K562 (cell line): ENCODE measurements at regions not wholly inside any gene's neighbourhood (a gene's known extent, or its start where the extent isn't known, plus 50 kb on each side); places are given as distances from the start of the nearest gene placed in this dataset.
A peak's percentile ranks its signal among the peaks of the same experiment; 100 is the strongest.

Source experiments
- CTBP1 ChIP-seq: fragments of 450-650 bp; IDR thresholded peaks from 2 replicates; pipeline ENCODE4 v1.6.1; 2016; ENCODE audit warnings: borderline replicate concordance
- CTCF ChIP-seq, 3 experiments: IDR thresholded peaks in 2 of 3; conservative IDR thresholded peaks in 1 of 3; 2 replicates each; pipeline ENCODE4 v1.5.1; 2011 to 2012; ENCODE audit warnings: low read length in 3 of 3, mild to moderate bottlenecking in 3 of 3, control low read depth in 2 of 3, improper control_type of control experiment in 1 of 3, inconsistent platforms in 1 of 3, low read depth in 1 of 3, mixed read lengths in 1 of 3, moderate library complexity in 1 of 3; ENCODE audit not compliant: insufficient read depth in 2 of 3
- MAZ ChIP-seq, 2 experiments: fragments of 450-650 bp in 1 of 2; sonication (generic) in 1 of 2; formaldehyde crosslinking; IDR thresholded peaks in 1 of 2; conservative IDR thresholded peaks in 1 of 2; 2 replicates each; pipeline versions ENCODE4 v1.4.0 to v1.5.0; 2020; ENCODE audit warnings: mild to moderate bottlenecking in 1 of 2, missing genetic modification reagents in 1 of 2
- MTA1 ChIP-seq: fragments of 450-650 bp; IDR thresholded peaks from 2 replicates; pipeline ENCODE4 v1.6.1; 2017; ENCODE audit warnings: borderline replicate concordance
- NBN ChIP-seq: fragments of 450-650 bp; IDR thresholded peaks from 2 replicates; pipeline ENCODE4 v1.6.1; 2016; ENCODE audit warnings: low read depth, mild to moderate bottlenecking
- NR0B1 ChIP-seq: fragments of 450-650 bp; IDR thresholded peaks from one replicate; pipeline ENCODE4 v1.6.1; 2018; ENCODE audit warnings: mild to moderate bottlenecking, moderate library complexity; ENCODE audit not compliant: partially characterized antibody
- RAD21 ChIP-seq, 2 experiments: fragments of 250-450 bp in 1 of 2; fragments of 450-650 bp in 1 of 2; sonication (Bioruptor Pico) in 1 of 2; formaldehyde crosslinking in 1 of 2; IDR thresholded peaks in 1 of 2; conservative IDR thresholded peaks in 1 of 2; 2 replicates each; pipeline versions ENCODE4 v1.4.0 to v1.8.0; 2020 to 2022; ENCODE audit warnings: mild to moderate bottlenecking in 2 of 2, moderate library complexity in 1 of 2
- SMAD1 ChIP-seq: fragments of 150-350 bp; IDR thresholded peaks from 2 replicates; pipeline ENCODE4 v1.6.1; 2014; ENCODE audit warnings: low read length, low read depth; ENCODE audit not compliant: partially characterized antibody
- SMC3 ChIP-seq: conservative IDR thresholded peaks from 2 replicates; pipeline ENCODE4 v1.6.1; 2011; ENCODE audit warnings: low read depth, low read length, improper control_type of control experiment; ENCODE audit not compliant: insufficient read depth
- STAG1 ChIP-seq: sonication (generic); formaldehyde crosslinking; IDR thresholded peaks from 2 replicates; pipeline ENCODE4 v1.5.0; 2020; ENCODE audit warnings: missing genetic modification reagents, borderline replicate concordance
- TCF7L2 ChIP-seq: fragments of 150-350 bp; IDR thresholded peaks from 2 replicates; pipeline ENCODE4 v1.6.1; 2016; ENCODE audit warnings: low read depth, mild to moderate bottlenecking, low read length, moderate library complexity
- TEAD1 ChIP-seq, 2 experiments: fragments of 450-650 bp in 1 of 2; sonication (generic) in 1 of 2; formaldehyde crosslinking; IDR thresholded peaks; 2 replicates each; pipeline versions ENCODE4 v1.4.0 to v1.8.0; 2020 to 2022; ENCODE audit warnings: mild to moderate bottlenecking in 2 of 2, missing genetic modification reagents in 1 of 2
- TFAP4 ChIP-seq: sonication (generic); formaldehyde crosslinking; IDR thresholded peaks from 2 replicates; pipeline ENCODE4 v1.8.0; 2022; ENCODE audit warnings: missing genetic modification reagents, mild to moderate bottlenecking, moderate library complexity, borderline replicate concordance
- USF1 ChIP-seq: sonication (generic); formaldehyde crosslinking; IDR thresholded peaks from 2 replicates; pipeline ENCODE4 v1.9.0; 2022; ENCODE audit warnings: mild to moderate bottlenecking, missing genetic modification reagents
- XRCC5 ChIP-seq: fragments of 200-400 bp; formaldehyde crosslinking; IDR thresholded peaks from 2 replicates; pipeline ENCODE4 v1.6.1; 2017; ENCODE audit warnings: low read depth, mild to moderate bottlenecking, low read length
- ZFP36 ChIP-seq: fragments of 150-350 bp; IDR thresholded peaks from 2 replicates; pipeline ENCODE4 v1.6.1; 2018; ENCODE audit warnings: low read length, low read depth; ENCODE audit not compliant: partially characterized antibody
- TF ChIP-seq, protein P1 (sequence below), 2 experiments: fragments of 250-450 bp in 1 of 2; fragments of 450-650 bp in 1 of 2; sonication (Bioruptor Pico) in 1 of 2; IDR thresholded peaks; 2 replicates each; pipeline versions ENCODE4 v1.6.1 to v1.8.0; 2016 to 2021; ENCODE audit warnings: mild to moderate bottlenecking in 2 of 2, moderate library complexity in 2 of 2, missing compliant biosample characterization in 1 of 2, missing genetic modification characterization in 1 of 2
- TF ChIP-seq, protein P2 (sequence below): sonication (generic); formaldehyde crosslinking; IDR thresholded peaks from 2 replicates; pipeline ENCODE4 v1.8.0; 2022; ENCODE audit warnings: mild to moderate bottlenecking, low read depth, missing genetic modification reagents

- peak; percentile 23 for TF ChIP-seq ZFP36
- peak; percentile 97 for TF ChIP-seq SMC3
- peak; percentile 41; the same call in 1 of the 2 replicates for TF ChIP-seq TFAP4
- 0 out of 2 replicates have a peak, but pooled peaks have one; percentile 13 for TF ChIP-seq USF1
- no peak for TF ChIP-seq TCF7L2
- 0 out of 2 replicates have a peak, but pooled peaks have one; percentile 55 for TF ChIP-seq MTA1
- TF ChIP-seq SMAD1 = no peak
- TF ChIP-seq STAG1 (CRISPR knock-in tag) = peak; percentile 95
- peak in 1 of 2 experiments; percentile 49; a peak in 1 of 4 replicates for TF ChIP-seq MAZ (CRISPR knock-in tag; conservative IDR thresholded peaks at IDR 0.05 in 1 of 2, IDR thresholded peaks at IDR 0.05 in 1 of 2)
- TF ChIP-seq, protein P1, sequence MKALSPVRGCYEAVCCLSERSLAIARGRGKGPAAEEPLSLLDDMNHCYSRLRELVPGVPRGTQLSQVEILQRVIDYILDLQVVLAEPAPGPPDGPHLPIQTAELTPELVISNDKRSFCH (CRISPR knock-in tag; IDR thresholded peaks at IDR 0.05) = no peak
- TF ChIP-seq, protein P1 (tag; IDR thresholded peaks at IDR 0.05) = 0 out of 2 replicates have a peak, but pooled peaks have one; percentile 27
- peak; percentile 63 for TF ChIP-seq CTBP1
- 0 out of 2 replicates have a peak, but pooled peaks have one; percentile 46 for TF ChIP-seq NBN
- peak; percentile 82 to 94 for TF ChIP-seq RAD21 (CRISPR knock-in tag; conservative IDR thresholded peaks at IDR 0.05 in 1 of 2, IDR thresholded peaks at IDR 0.05 in 1 of 2)
- TF ChIP-seq TEAD1 (CRISPR knock-in tag; IDR thresholded peaks at IDR 0.05) = peak in 1 of 2 experiments; percentile 89; a peak in 1 of 4 replicates
- peak; percentile 89 to 96 (median 91) for TF ChIP-seq CTCF (IDR thresholded peaks at IDR 0.05 in 2 of 3, conservative IDR thresholded peaks at IDR 0.05 in 1 of 3; ENCODE audit: insufficient read depth in 2 of 3, low read depth in 1 of 3, low read length in 3 of 3)
- TF ChIP-seq NR0B1 = no peak
- TF ChIP-seq, protein P2, sequence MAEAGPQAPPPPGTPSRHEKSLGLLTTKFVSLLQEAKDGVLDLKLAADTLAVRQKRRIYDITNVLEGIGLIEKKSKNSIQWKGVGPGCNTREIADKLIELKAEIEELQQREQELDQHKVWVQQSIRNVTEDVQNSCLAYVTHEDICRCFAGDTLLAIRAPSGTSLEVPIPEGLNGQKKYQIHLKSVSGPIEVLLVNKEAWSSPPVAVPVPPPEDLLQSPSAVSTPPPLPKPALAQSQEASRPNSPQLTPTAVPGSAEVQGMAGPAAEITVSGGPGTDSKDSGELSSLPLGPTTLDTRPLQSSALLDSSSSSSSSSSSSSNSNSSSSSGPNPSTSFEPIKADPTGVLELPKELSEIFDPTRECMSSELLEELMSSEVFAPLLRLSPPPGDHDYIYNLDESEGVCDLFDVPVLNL (CRISPR knock-in tag) = 0 out of 2 replicates have a peak, but pooled peaks have one; percentile 31
- TF ChIP-seq XRCC5 = peak; percentile 81; the same call in 1 of the 2 replicates
Observed at GRCh38 chr2:64873472-64873924, 115.7 kb upstream of the SLC1A4 start (continued).
